HEK293T (cell line): ENCODE measurements at regions not wholly inside any gene's neighbourhood (a gene's known extent, or its start where the extent isn't known, plus 50 kb on each side); places are given as distances from the start of the nearest gene placed in this dataset.

Experiments
- BHLHE40 ChIP-seq: fragments of 450-650 bp; IDR thresholded peaks from 2 replicates; pipeline ENCODE4 v1.6.1; 2016; ENCODE audit warnings: mild to moderate bottlenecking, moderate library complexity, borderline replicate concordance
- NFRKB ChIP-seq: fragments of 450-650 bp; IDR thresholded peaks from 2 replicates; pipeline ENCODE4 v1.6.1; 2016; ENCODE audit warnings: mild to moderate bottlenecking, moderate library complexity
- SUZ12 ChIP-seq: fragments of 450-650 bp; IDR thresholded peaks from 2 replicates; pipeline ENCODE4 v1.6.1; 2016; ENCODE audit warnings: mild to moderate bottlenecking
- TARDBP ChIP-seq: fragments of 450-650 bp; IDR thresholded peaks from 2 replicates; pipeline ENCODE4 v1.6.1; 2016

DNA sequence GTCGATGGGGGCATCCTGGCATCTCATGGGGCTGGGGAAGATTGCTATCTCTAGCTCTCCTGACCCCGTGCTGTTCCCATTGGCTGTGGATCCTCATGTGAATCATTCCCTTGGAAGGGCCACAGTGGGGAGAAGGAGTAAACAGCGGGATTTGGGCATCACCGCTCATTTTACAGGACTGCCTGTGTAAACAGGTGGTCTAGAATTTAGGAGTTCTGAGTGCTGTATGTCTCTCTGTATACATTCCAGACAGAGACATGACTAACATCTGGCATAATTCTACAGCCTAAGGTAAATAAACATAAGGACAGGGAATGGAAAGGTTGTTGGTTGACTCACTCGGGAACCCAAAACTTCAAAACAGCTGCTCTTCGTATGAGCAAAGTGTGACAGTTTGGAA lies 92.7 kb downstream of the COPS8 start:
- TF ChIP-seq NFRKB: no peak
- no peak for TF ChIP-seq TARDBP
- TF ChIP-seq BHLHE40: no peak
- TF ChIP-seq SUZ12: no peak
